Right cardiac atrium (tissue), 5 donors: ENCODE measurements at regions not wholly inside any gene's neighbourhood (a gene's known extent, or its start where the extent isn't known, plus 50 kb on each side); places are given as distances from the start of the nearest gene placed in this dataset.

Source experiments
- ATAC-seq, 2 donors: fragments of 200-7000 bp; cut with Tn5 transposase; one replicate each; pipeline versions ENCODE4 v1.8.0 to v1.9.1; 2020; ENCODE audit warnings: moderate library complexity in 2 of 2, mild to moderate bottlenecking in 1 of 2
- DNase-seq, 3 donors: peaks; one replicate each; pipeline ENCODE4 v3.0.0-alpha.2; 2020
- H3K27ac ChIP-seq: one replicate; pipeline ENCODE4 v1.5.1; 2013; ENCODE audit warnings: mild to moderate bottlenecking, low read length, control low read depth, moderate library complexity
- H3K27me3 ChIP-seq: one replicate; pipeline ENCODE4 v1.6.1; 2013; ENCODE audit not compliant: control insufficient read depth, insufficient read depth
- H3K4me1 ChIP-seq: one replicate; pipeline ENCODE4 v1.6.1; 2013; ENCODE audit warnings: low read length; ENCODE audit not compliant: control insufficient read depth, insufficient read depth
- H3K4me3 ChIP-seq: one replicate; pipeline ENCODE4 v1.5.1; 2013; ENCODE audit warnings: low read length, control low read depth
- H3K9me3 ChIP-seq: one replicate; pipeline ENCODE4 v1.6.1; 2013; ENCODE audit warnings: low read length; ENCODE audit not compliant: control insufficient read depth
- WGBS: extraction: QIAGEN DNeasy Blood & Tissue Kit; methylation state at CpG from one replicate; pipeline ENCODE4 v1.1.7; 2013; 5-methylcytosine and 5-hydroxymethylcytosine counted together
- intact Hi-C, 4 donors: fragments of 100-400 bp; cut with DNase I; formaldehyde crosslinking; loops; one replicate each; pipeline versions ENCODE4 v1.11.0 to v1.14.0; 2022 to 2023
- donor health status: healthy with polysubstance abuse.
- donor health status: DM: no; HTN: yes; CAD: no.
- donor health status: DM: no; HTN: no; CAD: no.
- donor health status: DM: no; HTN: yes; CAD: no; lungs with severe emphysema.
- donor health status: DM: yes; HTN: yes; CAD: no.

DNA sequence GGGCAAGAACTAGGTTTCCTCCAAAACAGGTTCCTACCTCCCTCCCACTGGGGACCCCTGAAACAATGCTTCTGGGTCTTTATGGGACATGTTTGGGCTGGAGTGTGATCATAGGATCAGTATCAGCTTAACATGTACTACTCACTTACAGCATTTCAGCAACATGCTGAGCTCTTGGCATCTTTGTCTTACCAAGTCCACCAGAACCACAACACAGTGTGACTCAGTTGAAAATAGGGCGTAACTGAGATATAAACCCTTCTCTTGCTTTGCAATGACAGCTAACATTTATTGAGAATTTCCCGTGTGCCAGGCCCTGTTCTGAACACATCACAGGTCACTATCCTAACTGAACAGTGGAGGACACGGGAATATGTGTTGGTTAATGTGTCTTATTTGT, 218.5 kb upstream of the LNX1 start:
- no peak overlapping the region for H3K27ac ChIP-seq
- ATAC-seq, result no peak
- intact Hi-C loops, result no loop called here
- no peaks in the 10 kb centered on the region for H3K9me3 ChIP-seq
- 94% methylated on average over 3 of the region's 3 CpGs for WGBS
- no peaks in the 10 kb centered on the region for H3K4me1 ChIP-seq
- H3K4me3 ChIP-seq, result no peak overlapping the region
- no peaks in the 10 kb centered on the region for H3K27me3 ChIP-seq
- DNase-seq, result no peak

DNA sequence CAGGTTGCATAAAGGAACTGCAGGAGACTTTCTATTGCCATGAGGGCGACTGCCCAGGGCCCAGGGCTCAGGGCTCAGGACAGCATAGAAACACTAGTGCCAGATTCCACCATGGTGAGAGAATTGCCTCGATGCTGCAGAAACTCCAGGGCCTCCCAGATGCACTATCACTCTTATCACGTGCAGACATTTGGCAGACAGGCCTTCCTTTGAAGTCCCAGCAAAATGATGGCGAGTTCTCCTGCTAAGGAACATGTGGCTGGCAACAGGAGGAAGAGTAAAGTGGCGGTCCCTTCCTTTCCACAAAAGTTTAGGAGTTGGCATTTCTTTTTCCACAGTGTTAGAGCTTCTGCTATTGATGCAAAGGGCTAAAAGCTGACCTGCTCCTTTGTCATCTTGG, 214.0 kb upstream of the LNX1 start:
- no peak overlapping the region for H3K27ac ChIP-seq
- H3K27me3 ChIP-seq, result no peaks in the 10 kb centered on the region
- ATAC-seq, result no peak
- no peaks in the 10 kb centered on the region for H3K4me1 ChIP-seq
- intact Hi-C loops, result no loop called here
- WGBS, result 53% methylated on average over 5 of the region's 5 CpGs
- H3K9me3 ChIP-seq, result no peaks in the 10 kb centered on the region
- no peak for DNase-seq
- no peak overlapping the region for H3K4me3 ChIP-seq

DNA sequence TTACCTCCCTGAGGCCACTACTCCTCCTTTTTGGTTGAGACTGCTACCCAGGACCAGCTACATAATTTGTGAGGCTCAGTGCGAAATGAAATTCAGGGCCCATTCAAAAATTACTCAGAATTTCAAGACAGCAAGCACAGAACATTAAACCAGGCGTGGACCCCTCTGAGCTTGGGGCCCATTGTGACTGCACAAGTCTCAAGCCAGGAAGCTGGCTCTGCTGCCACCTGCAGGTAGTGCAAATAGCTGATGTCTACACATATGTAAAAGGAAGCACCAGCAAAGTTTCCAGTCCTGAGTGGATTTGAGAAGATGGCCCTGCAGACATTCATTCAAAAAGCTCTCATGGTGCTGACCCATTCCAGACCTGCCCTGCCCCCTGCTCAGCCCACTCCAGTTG, 213.4 kb upstream of the LNX1 start:
- intact Hi-C loops, result no loop called here
- DNase-seq (peak in 2 of 3 donors; percentile 35 to 56), ATAC-seq (no peak)

DNA sequence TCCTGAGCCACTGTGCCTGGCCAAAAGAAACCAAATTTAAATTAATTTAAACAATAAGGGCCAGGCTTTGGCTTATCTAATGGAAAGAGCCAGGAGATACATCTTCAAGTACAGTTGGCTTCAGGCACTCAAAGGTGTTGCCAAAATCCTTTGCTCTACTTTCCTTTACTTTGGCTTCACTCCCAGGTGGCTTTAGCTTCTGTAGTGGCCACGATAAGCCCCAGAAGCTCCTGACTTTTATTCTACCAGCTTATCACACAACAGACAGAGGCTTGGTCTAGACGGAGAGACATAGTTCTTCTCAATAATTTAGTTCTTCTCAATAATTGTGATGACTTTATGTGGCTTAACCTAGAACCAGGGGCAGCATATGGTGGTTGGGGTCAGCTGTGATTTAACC, 211.2 kb upstream of the LNX1 start:
- 49% methylated on average over 2 of the region's 2 CpGs for WGBS
- Histone ChIP-seq H3K27ac (no peak overlapping the region), H3K27me3 (no peaks in the 10 kb centered on the region), H3K4me3 (no peak overlapping the region), H3K9me3 (no peaks in the 10 kb centered on the region), H3K4me1 (no peaks in the 10 kb centered on the region)
- DNase-seq, result no peak
- no peak for ATAC-seq
- intact Hi-C loops, result no loop called here

More for the DNA sequence above, 213.4 kb upstream of the LNX1 start:
- H3K4me1 ChIP-seq, result no peaks in the 10 kb centered on the region
- no peaks in the 10 kb centered on the region for H3K27me3 ChIP-seq
- no peak overlapping the region for H3K4me3 ChIP-seq
- WGBS, result 68% methylated on average over 2 of the region's 2 CpGs
- H3K27ac ChIP-seq, result no peak overlapping the region
- H3K9me3 ChIP-seq, result no peaks in the 10 kb centered on the region

DNA sequence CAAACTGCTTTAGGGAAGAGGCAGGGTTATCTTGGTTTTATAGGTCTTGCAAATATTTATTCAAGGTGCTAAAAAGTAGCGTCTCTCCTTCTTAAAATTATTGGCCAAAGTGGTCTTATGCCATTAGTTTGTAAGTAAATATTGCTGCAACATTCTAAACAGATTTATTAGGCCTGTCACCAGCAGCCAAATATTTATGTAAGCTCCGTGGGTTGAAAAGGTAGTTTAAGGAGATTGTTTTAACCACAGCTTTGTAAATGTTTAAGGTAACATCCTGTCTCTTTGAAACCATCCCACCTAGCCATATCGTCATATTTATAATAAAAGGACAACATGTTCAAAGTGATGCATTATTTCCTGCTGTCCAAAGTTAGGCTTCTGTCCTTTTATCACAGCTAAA, 210.1 kb upstream of the LNX1 start:
- H3K27me3 ChIP-seq, result no peaks in the 10 kb centered on the region
- H3K4me3 ChIP-seq, result no peak overlapping the region
- intact Hi-C loops, result no loop called here
- no peaks in the 10 kb centered on the region for H3K4me1 ChIP-seq
- H3K27ac ChIP-seq, result no peak overlapping the region
- WGBS, result 74% methylated on average over 3 of the region's 3 CpGs
- no peaks in the 10 kb centered on the region for H3K9me3 ChIP-seq
- no peak for ATAC-seq
- no peak for DNase-seq

DNA sequence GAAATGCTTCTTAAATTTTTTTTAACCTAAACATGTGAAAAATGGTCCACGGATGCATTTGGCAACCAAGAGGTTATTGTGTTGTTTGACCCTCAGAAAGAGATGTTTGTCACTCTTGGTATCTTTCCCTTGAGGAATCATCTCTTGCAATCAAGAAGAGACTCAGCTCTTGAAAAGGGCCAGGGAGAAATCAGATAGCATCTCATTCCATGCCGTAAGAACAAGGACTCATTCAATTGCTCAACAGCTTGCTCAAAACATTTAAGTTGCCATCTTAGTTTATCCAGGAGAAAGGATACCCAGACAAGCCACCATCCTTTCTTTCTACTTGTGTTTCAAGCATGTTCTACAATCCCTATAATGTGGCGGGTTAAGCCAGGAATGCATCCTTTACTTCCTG, 209.5 kb upstream of the LNX1 start:
- H3K4me1 ChIP-seq, result no peaks in the 10 kb centered on the region
- no peaks in the 10 kb centered on the region for H3K9me3 ChIP-seq
- 88% methylated on average over 3 of the region's 3 CpGs for WGBS
- no peaks in the 10 kb centered on the region for H3K27me3 ChIP-seq
- H3K4me3 ChIP-seq, result no peak overlapping the region
- ATAC-seq (no peak), DNase-seq (no peak)
- H3K27ac ChIP-seq, result no peak overlapping the region
- intact Hi-C loops, result no loop called here

DNA sequence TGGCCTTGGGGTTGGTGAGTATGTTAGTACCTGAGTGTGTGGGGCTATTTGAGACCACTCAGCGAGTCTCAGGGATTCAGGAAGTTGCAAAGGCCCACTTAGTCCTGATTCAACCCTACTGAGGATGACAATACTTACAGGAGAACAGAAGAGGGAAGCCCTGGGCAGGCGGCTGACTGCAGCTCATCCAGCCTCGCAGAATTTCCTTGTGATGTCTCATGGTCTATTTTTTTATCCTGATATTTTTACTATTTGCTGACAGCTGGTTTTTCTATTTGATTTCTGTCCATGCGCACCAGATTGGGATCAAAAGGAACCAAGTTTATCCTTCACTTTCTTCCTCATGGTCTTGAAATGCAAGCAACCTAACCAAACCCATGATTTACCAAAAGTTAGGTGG, 201.8 kb upstream of the LNX1 start:
- Histone ChIP-seq H3K27me3 (no peaks in the 10 kb centered on the region), H3K4me1 (no peaks in the 10 kb centered on the region), H3K4me3 (no peak overlapping the region), H3K9me3 (no peaks in the 10 kb centered on the region), H3K27ac (no peak overlapping the region)
- intact Hi-C loops, result no loop called here
- DNase-seq (no peak), ATAC-seq (no peak)
- WGBS, result 88% methylated on average over 4 of the region's 4 CpGs

DNA sequence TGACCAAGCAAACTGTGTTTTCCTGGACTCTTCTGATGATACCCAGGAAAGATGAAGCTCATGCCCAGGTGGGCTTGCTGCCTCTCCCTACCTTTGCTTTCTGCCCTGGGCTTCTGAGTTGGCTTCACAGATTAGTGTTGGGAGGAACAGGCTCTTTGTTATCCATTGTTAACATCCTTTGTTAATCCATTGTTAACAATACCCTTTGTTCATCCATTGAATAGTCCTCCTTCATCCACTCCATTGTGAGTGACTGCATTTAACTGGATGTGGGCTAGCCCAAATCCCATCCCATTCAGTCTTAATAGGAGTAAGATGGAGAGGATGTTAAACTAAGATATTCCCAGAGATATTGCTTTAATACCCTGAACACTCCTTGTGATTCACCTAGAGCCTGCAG, 199.0 kb upstream of the LNX1 start:
- no peak for ATAC-seq
- Histone ChIP-seq H3K4me1 (peaks cover 4% of the 10 kb centered on the region), H3K27ac (no peak overlapping the region), H3K9me3 (no peaks in the 10 kb centered on the region), H3K27me3 (no peaks in the 10 kb centered on the region), H3K4me3 (no peak overlapping the region)
- no peak for DNase-seq
- intact Hi-C loops, result no loop called here

DNA sequence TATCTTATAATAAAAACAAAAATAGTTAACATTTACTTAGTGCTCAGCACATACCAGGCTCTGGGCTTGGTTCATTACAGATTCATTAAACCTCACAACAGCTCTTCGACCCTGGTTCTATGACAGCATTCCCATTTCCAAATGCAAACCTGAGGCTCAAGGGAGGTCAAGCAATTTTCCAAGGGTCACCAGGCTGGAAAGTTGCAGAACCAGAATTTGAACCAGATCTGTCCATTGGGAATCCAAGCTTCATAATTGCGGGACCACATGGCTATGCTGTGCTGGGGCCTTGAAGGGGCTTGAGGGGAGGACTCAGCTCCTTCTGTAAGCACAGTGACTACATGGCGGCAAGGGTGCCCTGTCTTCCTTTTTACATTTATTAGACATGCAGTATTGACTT, 197.3 kb upstream of the LNX1 start:
- H3K27me3 ChIP-seq, result no peaks in the 10 kb centered on the region
- WGBS, result 94% methylated on average over 3 of the region's 3 CpGs

DNA sequence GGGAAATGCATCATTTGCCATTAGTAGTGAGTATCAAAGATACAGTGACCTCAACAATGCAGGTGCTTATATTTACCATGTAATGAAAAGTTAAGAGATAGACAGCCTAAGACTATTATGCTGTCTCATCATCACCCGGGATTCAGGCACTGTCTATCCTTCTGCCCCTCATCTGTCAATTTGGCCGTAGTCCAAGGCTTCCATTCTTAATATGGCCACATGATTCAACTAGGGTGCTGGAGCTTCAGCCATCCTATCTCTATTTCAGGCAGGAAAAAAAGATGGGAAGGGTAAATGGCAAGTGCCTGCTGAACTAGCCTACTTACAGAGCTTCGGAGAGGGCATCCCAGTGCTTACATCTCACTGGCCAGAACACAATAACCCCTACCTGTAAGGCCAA, 196.7 kb upstream of the LNX1 start:
- peaks cover 4% of the 10 kb centered on the region for H3K4me1 ChIP-seq
- no peak overlapping the region for H3K4me3 ChIP-seq
- intact Hi-C loops, result no loop called here
- H3K27me3 ChIP-seq, result no peaks in the 10 kb centered on the region
- WGBS, result 79% methylated on average over 3 of the region's 3 CpGs
- no peaks in the 10 kb centered on the region for H3K9me3 ChIP-seq
- H3K27ac ChIP-seq, result no peak overlapping the region
- DNase-seq, result no peak
- ATAC-seq, result no peak

More for the DNA sequence above, 197.3 kb upstream of the LNX1 start:
- DNase-seq (no peak), ATAC-seq (no peak)
- intact Hi-C loops, result no loop called here
- Histone ChIP-seq H3K4me3 (no peak overlapping the region), H3K9me3 (no peaks in the 10 kb centered on the region), H3K4me1 (peaks cover 4% of the 10 kb centered on the region), H3K27ac (no peak overlapping the region)

DNA sequence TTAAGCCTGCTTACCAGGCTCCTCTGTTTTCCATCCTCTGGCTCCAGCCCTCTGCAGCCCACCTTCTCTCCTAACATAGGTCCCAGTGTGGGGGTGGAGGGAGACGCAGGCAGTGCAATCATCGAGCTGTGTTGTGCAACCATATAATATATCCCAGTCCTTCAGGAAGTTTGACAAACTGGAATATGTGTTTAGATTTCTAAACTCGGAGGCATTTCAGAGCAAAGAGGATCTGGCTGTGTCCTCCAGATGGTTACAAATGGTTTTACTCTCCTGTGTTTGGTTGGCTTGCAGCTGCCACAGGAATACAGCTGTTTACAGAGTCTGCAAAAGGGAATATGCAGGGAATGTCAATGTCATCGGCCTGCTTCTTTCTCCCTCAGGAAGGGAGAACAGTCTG, 195.3 kb upstream of the LNX1 start:
- ATAC-seq, result peak in 1 of 2 donors; percentile 51

DNA sequence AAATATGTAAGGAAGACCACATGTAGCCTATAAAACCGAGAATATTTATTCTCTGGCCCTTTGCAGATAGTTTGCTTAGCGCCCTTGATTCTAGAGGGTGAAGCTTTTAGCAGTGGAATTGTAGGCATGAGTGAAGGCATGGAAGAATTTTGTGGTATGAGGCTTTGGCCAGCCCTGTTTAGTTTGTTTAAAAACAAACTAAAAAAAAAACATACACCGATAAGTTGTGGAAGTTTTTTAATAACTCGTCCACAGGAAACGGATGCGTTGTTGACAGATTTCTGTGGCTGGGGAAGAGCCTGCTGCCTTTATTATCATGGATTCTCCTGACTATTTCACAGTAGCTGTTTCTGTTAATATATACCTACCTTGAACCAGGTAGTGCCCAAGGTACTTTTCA, 194.7 kb upstream of the LNX1 start:
- no peak overlapping the region for H3K27ac ChIP-seq

More for the DNA sequence above, 195.3 kb upstream of the LNX1 start:
- no peaks in the 10 kb centered on the region for H3K9me3 ChIP-seq
- no peak for DNase-seq
- no peak overlapping the region for H3K4me3 ChIP-seq
- no peaks in the 10 kb centered on the region for H3K27me3 ChIP-seq
- WGBS, result 54% methylated on average over 4 of the region's 4 CpGs
- no peak overlapping the region for H3K27ac ChIP-seq
- intact Hi-C loops, result no loop called here
- H3K4me1 ChIP-seq, result peaks cover 4% of the 10 kb centered on the region

More for the DNA sequence above, 194.7 kb upstream of the LNX1 start:
- Histone ChIP-seq H3K27me3 (no peaks in the 10 kb centered on the region), H3K9me3 (no peaks in the 10 kb centered on the region), H3K4me3 (no peak overlapping the region), H3K4me1 (peaks cover 4% of the 10 kb centered on the region)
- 61% methylated on average over 6 of the region's 6 CpGs for WGBS
- DNase-seq (no peak), ATAC-seq (no peak)
- intact Hi-C loops, result no loop called here
